ENCODE measurements at regions not wholly inside any gene's neighbourhood (a gene's known extent, or its start where the extent isn't known, plus 50 kb on each side); places are given as distances from the start of the nearest gene placed in this dataset.

DNA sequence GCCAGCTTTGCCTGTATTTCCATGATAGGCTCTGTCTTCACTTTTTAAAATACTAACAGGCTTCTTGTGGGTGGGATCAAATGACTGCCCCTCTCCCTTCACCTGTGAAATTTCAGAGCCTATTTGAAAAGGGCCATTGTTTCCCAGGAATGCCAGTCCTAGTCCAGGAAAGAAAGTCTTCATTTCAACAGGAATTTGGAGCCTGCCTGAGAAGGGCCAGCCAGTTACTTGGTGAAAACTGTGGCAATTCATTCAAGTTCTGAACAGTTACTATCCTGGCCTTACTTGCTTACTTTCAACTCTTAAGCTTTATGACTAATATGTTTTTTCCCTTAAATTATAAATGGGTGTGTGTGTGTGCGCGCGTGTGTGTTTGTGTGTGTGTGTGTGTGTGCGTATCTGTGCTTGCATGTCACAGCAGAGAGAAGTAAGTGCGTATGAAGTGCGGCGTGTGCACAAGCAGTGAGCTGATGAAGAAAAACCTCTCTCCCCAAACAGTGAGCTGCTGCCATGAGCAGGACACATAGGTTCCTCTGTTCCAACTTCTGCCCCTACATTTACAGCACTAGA, 67.5 kb upstream of the RNPC3 start:
- TF ChIP-seq, protein P1, sequence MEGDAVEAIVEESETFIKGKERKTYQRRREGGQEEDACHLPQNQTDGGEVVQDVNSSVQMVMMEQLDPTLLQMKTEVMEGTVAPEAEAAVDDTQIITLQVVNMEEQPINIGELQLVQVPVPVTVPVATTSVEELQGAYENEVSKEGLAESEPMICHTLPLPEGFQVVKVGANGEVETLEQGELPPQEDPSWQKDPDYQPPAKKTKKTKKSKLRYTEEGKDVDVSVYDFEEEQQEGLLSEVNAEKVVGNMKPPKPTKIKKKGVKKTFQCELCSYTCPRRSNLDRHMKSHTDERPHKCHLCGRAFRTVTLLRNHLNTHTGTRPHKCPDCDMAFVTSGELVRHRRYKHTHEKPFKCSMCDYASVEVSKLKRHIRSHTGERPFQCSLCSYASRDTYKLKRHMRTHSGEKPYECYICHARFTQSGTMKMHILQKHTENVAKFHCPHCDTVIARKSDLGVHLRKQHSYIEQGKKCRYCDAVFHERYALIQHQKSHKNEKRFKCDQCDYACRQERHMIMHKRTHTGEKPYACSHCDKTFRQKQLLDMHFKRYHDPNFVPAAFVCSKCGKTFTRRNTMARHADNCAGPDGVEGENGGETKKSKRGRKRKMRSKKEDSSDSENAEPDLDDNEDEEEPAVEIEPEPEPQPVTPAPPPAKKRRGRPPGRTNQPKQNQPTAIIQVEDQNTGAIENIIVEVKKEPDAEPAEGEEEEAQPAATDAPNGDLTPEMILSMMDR (IDR thresholded peaks at IDR 0.05 in 8 of 11, conservative IDR thresholded peaks at IDR 0.05 in 3 of 11) = no peak
- TF ChIP-seq POLR2AphosphoS5 (IDR thresholded peaks at IDR 0.05) = no peak
